Retina (tissue), 1 donor: ENCODE measurements at regions not wholly inside any gene's neighbourhood (a gene's known extent, or its start where the extent isn't known, plus 50 kb on each side); places are given as distances from the start of the nearest gene placed in this dataset.
"Not testable (repeated sequence)": the region's sequence is repeated elsewhere in the genome, so short reads cannot be mapped to it uniquely, and the experiment has no call there.

Experiments
- DNase-seq: peaks from one replicate; pipeline ENCODE4 v3.0.0-alpha.2; 2016

GRCh38 chr14:43793579-43793978, 713.5 kb downstream of the FSCB start:
- no peak for DNase-seq

GRCh38 chr14:43792980-43793379, 714.1 kb downstream of the FSCB start:
- DNase-seq, result no peak

GRCh38 chr14:43790681-43791080, 716.4 kb downstream of the FSCB start:
- no peak for DNase-seq

GRCh38 chr14:43789458-43789857, 717.6 kb downstream of the FSCB start:
- DNase-seq, result no peak

- DNase-seq, result no peak
Measured at GRCh38 chr14:43786066-43786762, 720.9 kb downstream of the FSCB start.

- not testable (repeated sequence) for DNase-seq
Measured at GRCh38 chr14:43784432-43784831, 722.7 kb downstream of the FSCB start.

- no peak for DNase-seq
Measured at GRCh38 chr14:43778937-43779639, 728.0 kb downstream of the FSCB start.

GRCh38 chr14:43778570-43778936, 728.5 kb downstream of the FSCB start:
- DNase-seq, result no peak

- DNase-seq, result no peak
Measured at GRCh38 chr14:43765474-43765873, 741.6 kb downstream of the FSCB start.

GRCh38 chr14:43764433-43764832, 742.6 kb downstream of the FSCB start:
- no peak for DNase-seq

- no peak for DNase-seq
Measured at GRCh38 chr14:43755707-43756106, 751.4 kb downstream of the FSCB start.

GRCh38 chr14:43754838-43755237, 752.2 kb downstream of the FSCB start:
- no peak for DNase-seq

- no peak for DNase-seq
Measured at GRCh38 chr14:43745746-43746145, 761.3 kb downstream of the FSCB start.

GRCh38 chr14:43735932-43736331, 771.2 kb downstream of the FSCB start:
- no peak for DNase-seq

- no peak for DNase-seq
Measured at GRCh38 chr14:43729143-43729542, 777.9 kb downstream of the FSCB start.

GRCh38 chr14:43706900-43707299, 800.2 kb downstream of the FSCB start:
- no peak for DNase-seq

- not testable (repeated sequence) for DNase-seq
Measured at GRCh38 chr14:43698561-43699284, 808.4 kb downstream of the FSCB start.

GRCh38 chr14:43697003-43697402, 810.1 kb downstream of the FSCB start:
- no peak for DNase-seq

GRCh38 chr14:43692706-43693105, 814.4 kb downstream of the FSCB start:
- DNase-seq, result no peak

- no peak for DNase-seq
Measured at GRCh38 chr14:43687921-43688320, 819.2 kb downstream of the FSCB start.

- DNase-seq, result no peak
Measured at GRCh38 chr14:43677581-43677980, 829.5 kb downstream of the FSCB start.

- DNase-seq, result no peak
Measured at GRCh38 chr14:43674273-43674672, 832.8 kb downstream of the FSCB start.

- DNase-seq, result no peak
Measured at GRCh38 chr14:43671716-43672485, 835.2 kb downstream of the FSCB start.
